ENCODE measurements at regions not wholly inside any gene's neighbourhood (a gene's known extent, or its start where the extent isn't known, plus 50 kb on each side); places are given as distances from the start of the nearest gene placed in this dataset.

GRCh38 chr4:178037459-178038214, 595.4 kb upstream of the AGA start:
- Histone ChIP-seq H3K27ac (no peak overlapping the region), H3K4me1 (no peaks in the 10 kb centered on the region), H3K27me3 (no peaks in the 10 kb centered on the region), H3K36me3 (no peaks in the 10 kb centered on the region), H3K9me3 (no peaks in the 10 kb centered on the region), H3K4me3 (replicated peaks in 1 of 3) (no peak overlapping the region)
- intact Hi-C loops (cut with DNase I) = no loop called here
- DNase-seq = no peak
- TF ChIP-seq POLR2A (IDR thresholded peaks at IDR 0.05) = no peak
- TF ChIP-seq CTCF (IDR thresholded peaks at IDR 0.05) = no peak
- 86 to 87% methylated on average over 15 of the region's 15 CpGs for WGBS, 2 donors

- no peak for DNase-seq
- intact Hi-C loops (cut with DNase I) = no loop called here
- Histone ChIP-seq H3K36me3 (no peaks in the 10 kb centered on the region), H3K4me1 (no peaks in the 10 kb centered on the region), H3K27me3 (no peaks in the 10 kb centered on the region), H3K9me3 (no peaks in the 10 kb centered on the region), H3K4me3 (replicated peaks in 1 of 3) (no peak overlapping the region), H3K27ac (no peak overlapping the region)
- no peak for TF ChIP-seq POLR2A (IDR thresholded peaks at IDR 0.05)
- no peak for TF ChIP-seq CTCF (IDR thresholded peaks at IDR 0.05)
- 64 to 68% methylated on average over 1 of the region's 1 CpG for WGBS, 2 donors
Measured at GRCh38 chr4:178056996-178057395, 614.8 kb upstream of the AGA start.

GRCh38 chr4:178063568-178063967, 621.3 kb upstream of the AGA start:
- DNase-seq = no peak
- no peak overlapping the region for H3K27ac ChIP-seq
- H3K36me3 ChIP-seq = no peaks in the 10 kb centered on the region
- no peaks in the 10 kb centered on the region for H3K4me1 ChIP-seq
- intact Hi-C loops (cut with DNase I) = no loop called here
- no peak overlapping the region for H3K4me3 ChIP-seq (replicated peaks in 1 of 3)
- no peaks in the 10 kb centered on the region for H3K27me3 ChIP-seq
- TF ChIP-seq POLR2A (IDR thresholded peaks at IDR 0.05) (no peak), CTCF (IDR thresholded peaks at IDR 0.05) (no peak)
- H3K9me3 ChIP-seq = no peaks in the 10 kb centered on the region
- 35 to 46% methylated on average over 1 of the region's 1 CpG for WGBS, 2 donors

- Histone ChIP-seq H3K9me3 (no peaks in the 10 kb centered on the region), H3K27me3 (no peaks in the 10 kb centered on the region), H3K27ac (no peak overlapping the region), H3K36me3 (no peaks in the 10 kb centered on the region), H3K4me1 (no peaks in the 10 kb centered on the region), H3K4me3 (replicated peaks in 1 of 3) (no peak overlapping the region)
- no peak for TF ChIP-seq CTCF (IDR thresholded peaks at IDR 0.05)
- no peak for TF ChIP-seq POLR2A (IDR thresholded peaks at IDR 0.05)
- 90 to 95% methylated on average over 2 of the region's 2 CpGs for WGBS, 2 donors
- intact Hi-C loops (cut with DNase I) = no loop called here
- DNase-seq = no peak
Measured at GRCh38 chr4:178066338-178066941, 624.2 kb upstream of the AGA start.

- Histone ChIP-seq H3K27ac (no peak overlapping the region), H3K4me1 (no peaks in the 10 kb centered on the region), H3K9me3 (no peaks in the 10 kb centered on the region), H3K36me3 (no peaks in the 10 kb centered on the region), H3K4me3 (replicated peaks in 1 of 3) (no peak overlapping the region), H3K27me3 (no peaks in the 10 kb centered on the region)
- DNase-seq = no peak
- TF ChIP-seq POLR2A (IDR thresholded peaks at IDR 0.05) (no peak), CTCF (IDR thresholded peaks at IDR 0.05) (no peak)
- 78 to 89% methylated on average over 4 of the region's 4 CpGs for WGBS, 2 donors
- intact Hi-C loops (cut with DNase I) = no loop called here
Measured at GRCh38 chr4:178068136-178068535, 625.9 kb upstream of the AGA start.
